Peyer's patch (tissue), 4 donors: ENCODE measurements at regions not wholly inside any gene's neighbourhood (a gene's known extent, or its start where the extent isn't known, plus 50 kb on each side); places are given as distances from the start of the nearest gene placed in this dataset.

Source experiments
- DNase-seq, 3 donors: peaks; one replicate each; pipeline ENCODE4 v3.0.0-alpha.2; 2017 to 2019
- H3K27ac ChIP-seq, 4 donors: fragments of 200-600 bp; sonication (generic); one replicate each; pipeline ENCODE4 v1.5.1; 2016 to 2019
- H3K27me3 ChIP-seq, 2 donors: fragments of 200-600 bp; sonication (generic); one replicate each; pipeline ENCODE4 v1.5.1; 2019
- H3K36me3 ChIP-seq, 3 donors: fragments of 200-600 bp; sonication (generic); one replicate each; pipeline ENCODE4 v1.5.1; 2016 to 2019
- H3K4me1 ChIP-seq, 4 donors: fragments of 200-600 bp; sonication (generic); one replicate each; pipeline ENCODE4 v1.5.1; 2016 to 2019
- H3K4me3 ChIP-seq, 4 donors: fragments of 200-600 bp; sonication (generic); 1 replicate in 3 of 4; 2 replicates in 1 of 4; pipeline ENCODE4 v1.5.1; 2016 to 2019; ENCODE audit warnings: mild to moderate bottlenecking in 1 of 4
- H3K9me3 ChIP-seq, 4 donors: fragments of 200-600 bp; sonication (generic); one replicate each; pipeline ENCODE4 v1.5.1; 2016 to 2019; ENCODE audit warnings: mild to moderate bottlenecking in 1 of 4
- CTCF ChIP-seq, 6 experiments: fragments of 450-650 bp in 4 of 6; fragments of 200-600 bp in 2 of 6; sonication (generic) in 1 of 6; IDR thresholded peaks; one replicate each; pipeline ENCODE4 v1.5.1; 2017 to 2019; ENCODE audit warnings: antibody characterized with exemption in 6 of 6, mild to moderate bottlenecking in 3 of 6, moderate library complexity in 1 of 6
- POLR2A ChIP-seq, 2 donors: fragments of 450-650 bp; IDR thresholded peaks; one replicate each; pipeline ENCODE4 v1.5.1; 2017; ENCODE audit warnings: antibody characterized with exemption in 2 of 2, mild to moderate bottlenecking in 2 of 2, moderate library complexity in 2 of 2

GRCh38 chr5:15092801-15093200, 221.2 kb upstream of the ANKH start:
- H3K27me3 ChIP-seq = no peaks in the 10 kb centered on the region
- TF ChIP-seq CTCF (IDR thresholded peaks at IDR 0.05) (no peak), POLR2A (IDR thresholded peaks at IDR 0.05) (no peak)
- no peak for DNase-seq
- no peak overlapping the region for H3K4me3 ChIP-seq
- no peaks in the 10 kb centered on the region for H3K36me3 ChIP-seq
- H3K4me1 ChIP-seq = no peaks in the 10 kb centered on the region
- no peaks in the 10 kb centered on the region for H3K9me3 ChIP-seq
- no peak overlapping the region for H3K27ac ChIP-seq

GRCh38 chr5:15085671-15086070, 214.1 kb upstream of the ANKH start:
- DNase-seq = no peak
- TF ChIP-seq CTCF (IDR thresholded peaks at IDR 0.05) (no peak), POLR2A (IDR thresholded peaks at IDR 0.05) (no peak)
- Histone ChIP-seq H3K27ac (no peak overlapping the region), H3K36me3 (no peaks in the 10 kb centered on the region), H3K27me3 (no peaks in the 10 kb centered on the region), H3K4me3 (no peak overlapping the region), H3K9me3 (no peaks in the 10 kb centered on the region), H3K4me1 (no peaks in the 10 kb centered on the region)

GRCh38 chr5:15082096-15082495, 210.5 kb upstream of the ANKH start:
- H3K4me3 ChIP-seq = no peak overlapping the region
- no peaks in the 10 kb centered on the region for H3K9me3 ChIP-seq
- TF ChIP-seq POLR2A (IDR thresholded peaks at IDR 0.05) (no peak), CTCF (IDR thresholded peaks at IDR 0.05) (no peak)
- DNase-seq = no peak
- H3K27me3 ChIP-seq = no peaks in the 10 kb centered on the region
- no peak overlapping the region for H3K27ac ChIP-seq
- no peaks in the 10 kb centered on the region for H3K36me3 ChIP-seq
- no peaks in the 10 kb centered on the region for H3K4me1 ChIP-seq

- H3K9me3 ChIP-seq = no peaks in the 10 kb centered on the region
- no peaks in the 10 kb centered on the region for H3K27me3 ChIP-seq
- no peak for TF ChIP-seq CTCF (IDR thresholded peaks at IDR 0.05)
- no peak for TF ChIP-seq POLR2A (IDR thresholded peaks at IDR 0.05)
- H3K4me1 ChIP-seq = no peaks in the 10 kb centered on the region
- DNase-seq = no peak
- H3K36me3 ChIP-seq = no peaks in the 10 kb centered on the region
- H3K4me3 ChIP-seq = no peak overlapping the region
- no peak overlapping the region for H3K27ac ChIP-seq
Observed at GRCh38 chr5:15080219-15080618, 208.6 kb upstream of the ANKH start.

- TF ChIP-seq CTCF (IDR thresholded peaks at IDR 0.05) (no peak), POLR2A (IDR thresholded peaks at IDR 0.05) (no peak)
- H3K27me3 ChIP-seq = no peaks in the 10 kb centered on the region
- H3K9me3 ChIP-seq = no peaks in the 10 kb centered on the region
- H3K4me1 ChIP-seq = no peaks in the 10 kb centered on the region
- no peak overlapping the region for H3K4me3 ChIP-seq
- H3K36me3 ChIP-seq = no peaks in the 10 kb centered on the region
- H3K27ac ChIP-seq = no peak overlapping the region
- DNase-seq = no peak
Observed at GRCh38 chr5:15079566-15079965, 208.0 kb upstream of the ANKH start.

GRCh38 chr5:15074651-15075050, 203.1 kb upstream of the ANKH start:
- Histone ChIP-seq H3K4me1 (no peaks in the 10 kb centered on the region), H3K9me3 (no peaks in the 10 kb centered on the region), H3K36me3 (no peaks in the 10 kb centered on the region), H3K27me3 (no peaks in the 10 kb centered on the region), H3K4me3 (no peak overlapping the region), H3K27ac (no peak overlapping the region)
- no peak for TF ChIP-seq CTCF (IDR thresholded peaks at IDR 0.05)
- no peak for TF ChIP-seq POLR2A (IDR thresholded peaks at IDR 0.05)
- no peak for DNase-seq
